SK-N-SH (cell line): ENCODE measurements at regions not wholly inside any gene's neighbourhood (a gene's known extent, or its start where the extent isn't known, plus 50 kb on each side); places are given as distances from the start of the nearest gene placed in this dataset.

Source experiments
- CTCF ChIA-PET: fragments of 300-600, 350-600 bp; formaldehyde crosslinking; extraction: SDS; loops from one replicate; lab custom pipeline; 2021; lab: Yijun Ruan, JAX
- POLR2A ChIA-PET: fragments of 350-600 bp; sonication (Branson Sonifier 250); formaldehyde crosslinking; extraction: SDS; loops from one replicate; lab custom pipeline; 2020; ENCODE audit warnings: antibody characterized with exemption, inconsistent platforms; lab: Yijun Ruan, JAX
- DNase-seq: peaks from one replicate; pipeline ENCODE4 v3.0.0; 2012
- H2AFZ ChIP-seq: fragments of 200-600 bp; sonication (generic); 2 replicates; pipeline ENCODE4 v1.8.1; 2016; ENCODE audit warnings: antibody characterized with exemption, mild to moderate bottlenecking, low read depth
- H3F3A ChIP-seq: fragments of 200-600 bp; sonication (generic); replicated peaks from 2 replicates; pipeline ENCODE3; 2016; ENCODE audit warnings: antibody characterized with exemption, mild to moderate bottlenecking; ENCODE audit not compliant: insufficient read depth
- H3K27ac ChIP-seq, 2 experiments: fragments of 200-500 bp in 1 of 2; fragments of 200-600 bp in 1 of 2; sonication (Bioruptor generic) in 1 of 2; sonication (generic), shearing (Covaris generic) in 1 of 2; 2 replicates each; pipeline versions ENCODE4 v1.5.1 to v1.6.1; 2014 to 2016; ENCODE audit warnings: low read depth in 2 of 2, inconsistent platforms in 1 of 2, low read length in 1 of 2, mild to moderate bottlenecking in 1 of 2, mixed read lengths in 1 of 2
- H3K27me3 ChIP-seq: fragments of 200-600 bp; sonication (generic), shearing (Covaris generic); 2 replicates; pipeline ENCODE4 v1.6.1; 2016; ENCODE audit warnings: mixed run types; ENCODE audit not compliant: insufficient read depth
- H3K36me3 ChIP-seq, 2 experiments: fragments of 200-500 bp in 1 of 2; fragments of 200-600 bp in 1 of 2; sonication (Bioruptor generic) in 1 of 2; sonication (generic) in 1 of 2; replicated peaks in 1 of 2; 2 replicates each; pipeline versions ENCODE3 to v1.5.1; 2014 to 2016; ENCODE audit warnings: low read length in 1 of 2, mild to moderate bottlenecking in 1 of 2; ENCODE audit not compliant: insufficient read depth in 2 of 2, control insufficient read depth in 1 of 2
- H3K4me1 ChIP-seq, 2 experiments: fragments of 200-500 bp in 1 of 2; fragments of 200-600 bp in 1 of 2; sonication (Bioruptor generic) in 1 of 2; sonication (generic), shearing (Covaris generic) in 1 of 2; 2 replicates each; pipeline versions ENCODE4 v1.5.1 to v1.6.1; 2014 to 2016; ENCODE audit warnings: low read depth in 1 of 2, low read length in 1 of 2, mixed run types in 1 of 2; ENCODE audit not compliant: insufficient read depth in 2 of 2, control insufficient read depth in 1 of 2
- H3K4me2 ChIP-seq: fragments of 200-600 bp; sonication (generic), shearing (Covaris generic); 2 replicates; pipeline ENCODE4 v1.6.1; 2017; ENCODE audit warnings: mixed run types
- H3K4me3 ChIP-seq, 2 experiments: fragments of 200-500 bp in 1 of 2; fragments of 200-600 bp in 1 of 2; sonication (Bioruptor generic) in 1 of 2; sonication (generic), shearing (Covaris generic) in 1 of 2; 2 replicates each; pipeline versions ENCODE4 v1.5.1 to v1.8.1; 2014 to 2016; ENCODE audit warnings: low read depth in 2 of 2, inconsistent platforms in 1 of 2, low read length in 1 of 2, mild to moderate bottlenecking in 1 of 2, mixed read lengths in 1 of 2, moderate library complexity in 1 of 2
- H3K79me2 ChIP-seq: fragments of 200-600 bp; sonication (generic); 2 replicates; pipeline ENCODE4 v1.8.1; 2017; ENCODE audit warnings: mild to moderate bottlenecking; ENCODE audit not compliant: insufficient read depth
- H3K9ac ChIP-seq: fragments of 200-600 bp; sonication (generic); 2 replicates; pipeline ENCODE4 v1.6.1; 2017; ENCODE audit warnings: mixed run types
- H3K9me2 ChIP-seq: fragments of 200-600 bp; sonication (generic); 2 replicates; pipeline ENCODE4 v1.6.1; 2017; ENCODE audit warnings: mixed run types
- H3K9me3 ChIP-seq: fragments of 200-600 bp; sonication (generic); 2 replicates; pipeline ENCODE4 v1.6.1; 2017; ENCODE audit warnings: mixed run types, mild to moderate bottlenecking, moderate library complexity
- H4K20me1 ChIP-seq: fragments of 200-600 bp; sonication (generic); 2 replicates; pipeline ENCODE4 v1.6.1; 2017; ENCODE audit warnings: mild to moderate bottlenecking, mixed run types; ENCODE audit not compliant: insufficient read depth
- ELF1 ChIP-seq: IDR thresholded peaks from 2 replicates; pipeline ENCODE4 v1.4.0; 2012
- EZH2phosphoT487 ChIP-seq: fragments of 200-600 bp; sonication (generic); IDR thresholded peaks from 2 replicates; pipeline ENCODE4 v1.6.1; 2017; ENCODE audit warnings: low read depth, mixed run types, mild to moderate bottlenecking, antibody characterized with exemption, moderate library complexity, borderline replicate concordance
- FOSL2 ChIP-seq: IDR thresholded peaks from 2 replicates; pipeline ENCODE4 v1.4.0; 2012; ENCODE audit warnings: low read depth, mild to moderate bottlenecking, moderate library complexity, borderline replicate concordance
- FOXJ3 ChIP-seq: sonication (generic); formaldehyde crosslinking; IDR thresholded peaks from 2 replicates; pipeline ENCODE4 v1.5.1; 2020; ENCODE audit warnings: mild to moderate bottlenecking, missing genetic modification reagents
- GABPA ChIP-seq: IDR thresholded peaks from 2 replicates; pipeline ENCODE4 v1.4.0; 2012; ENCODE audit warnings: low read depth, mild to moderate bottlenecking
- MEF2A ChIP-seq: IDR thresholded peaks from 2 replicates; pipeline ENCODE4 v1.4.0; 2012; ENCODE audit warnings: low read depth, borderline replicate concordance
- MXI1 ChIP-seq: IDR thresholded peaks from 2 replicates; pipeline ENCODE4 v1.6.1; 2012; ENCODE audit warnings: mild to moderate bottlenecking, low read depth, low read length, improper control_type of control experiment
- POLR2AphosphoS5 ChIP-seq: IDR thresholded peaks from 2 replicates; pipeline ENCODE4 v1.6.1; 2012; ENCODE audit warnings: low read depth, low read length
- RAD21 ChIP-seq: IDR thresholded peaks from 2 replicates; pipeline ENCODE4 v1.6.1; 2012; ENCODE audit warnings: mild to moderate bottlenecking, low read length
- RCOR1 ChIP-seq: fragments of 150-350 bp; IDR thresholded peaks from 2 replicates; pipeline ENCODE4 v1.6.1; 2017; ENCODE audit warnings: antibody characterized with exemption, low read length
- RFX5 ChIP-seq: IDR thresholded peaks from 2 replicates; pipeline ENCODE4 v1.6.1; 2012; ENCODE audit warnings: mild to moderate bottlenecking, improper control_type of control experiment, low read length
- SMC3 ChIP-seq: IDR thresholded peaks from 2 replicates; pipeline ENCODE4 v1.6.1; 2012; ENCODE audit warnings: low read depth, low read length, improper control_type of control experiment
- TCF12 ChIP-seq: IDR thresholded peaks from 2 replicates; pipeline ENCODE4 v1.4.0; 2012
- YY1 ChIP-seq: IDR thresholded peaks from 2 replicates; pipeline ENCODE4 v1.4.0; 2012; ENCODE audit warnings: low read depth, mild to moderate bottlenecking
- WGBS: methylation state at CpG from one replicate; pipeline ENCODE4 v1.1.6; 2017; ENCODE audit warnings: low lambda C conversion rate; 5-methylcytosine and 5-hydroxymethylcytosine counted together
- TF ChIP-seq, protein P1 (sequence below): IDR thresholded peaks from 2 replicates; pipeline ENCODE4 v1.4.0; 2012; ENCODE audit warnings: low read depth, borderline replicate concordance
- TF ChIP-seq, protein P2 (sequence below): IDR thresholded peaks from 2 replicates; pipeline ENCODE4 v1.6.1; 2012; ENCODE audit warnings: mild to moderate bottlenecking, low read depth, low read length, moderate library complexity

DNA sequence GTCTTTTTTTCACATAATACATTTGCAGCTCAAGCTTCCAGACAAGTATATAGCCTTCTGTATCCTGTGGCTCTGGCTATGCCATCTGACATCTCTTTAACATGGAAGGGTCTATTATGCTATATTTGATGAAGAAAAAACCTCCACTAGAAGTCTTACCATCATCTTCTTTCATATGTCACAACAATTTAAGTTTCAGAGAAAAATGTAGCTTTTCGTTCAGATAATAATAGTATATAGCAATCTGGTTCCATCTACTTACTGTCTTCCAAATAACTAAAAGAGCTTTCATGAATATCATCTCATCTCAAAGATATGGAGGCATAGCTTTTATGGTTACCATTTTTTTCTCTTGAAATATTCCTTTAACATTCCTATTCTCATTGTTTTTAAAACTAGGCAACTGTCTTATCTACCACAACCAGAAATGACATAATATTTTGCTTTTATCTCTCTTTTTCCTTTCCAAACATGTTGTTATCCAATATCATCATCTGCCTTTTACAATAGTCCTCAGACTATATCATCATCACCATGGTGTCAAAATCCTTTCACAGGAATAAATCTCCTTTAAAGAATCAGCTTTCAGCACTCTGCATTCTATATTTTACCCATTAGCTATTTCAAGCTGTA is 1005.1 kb downstream of the PDHA2 start (continued):
- no peak for TF ChIP-seq RAD21

DNA sequence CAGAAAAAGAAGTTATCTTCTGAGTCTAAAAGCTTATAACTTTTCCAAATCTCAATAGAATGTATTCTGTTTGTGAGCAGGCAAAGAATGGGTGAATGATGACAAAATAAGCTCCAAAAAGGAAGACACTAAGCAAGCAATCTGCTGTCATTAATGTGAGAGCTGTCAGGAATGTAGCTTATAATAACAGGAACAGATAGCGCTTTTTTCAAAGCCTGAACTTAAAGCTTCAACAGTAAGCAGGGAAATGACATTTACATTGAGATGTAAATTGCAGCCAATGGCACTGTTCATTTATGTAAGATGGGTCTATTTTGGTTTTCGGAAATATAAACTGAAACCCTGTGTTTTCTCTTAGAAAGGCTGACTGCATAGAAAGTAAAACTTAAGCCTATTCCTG is 1005.9 kb downstream of the PDHA2 start:
- no peaks in the 10 kb centered on the region for H3K36me3 ChIP-seq
- CTCF ChIA-PET, result no interaction called here

DNA sequence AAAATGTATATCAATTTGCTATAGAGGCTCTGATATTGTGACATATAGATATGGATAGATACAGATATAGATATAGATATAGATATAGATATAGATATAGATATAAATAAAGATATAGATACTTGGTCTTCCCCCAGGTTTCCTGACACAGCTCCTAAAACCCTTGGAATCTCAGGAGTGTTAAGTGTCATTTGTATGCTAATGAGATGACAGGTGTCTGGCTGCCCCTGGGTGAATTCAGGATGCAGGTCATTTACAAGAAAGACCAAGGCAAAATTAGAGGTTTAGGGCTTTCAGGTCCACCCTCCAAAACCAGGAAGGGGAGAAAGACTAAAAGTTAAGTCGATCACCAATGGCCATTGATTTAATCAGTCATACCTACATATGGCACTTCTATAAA is 1034.8 kb downstream of the PDHA2 start:
- H3K4me1 ChIP-seq, result no peaks in the 10 kb centered on the region
- POLR2A ChIA-PET, result no interaction called here

More for the DNA sequence above, 1005.9 kb downstream of the PDHA2 start:
- Histone ChIP-seq H2AFZ (no peak overlapping the region), H3K9ac (no peak overlapping the region), H3K4me2 (no peak overlapping the region), H3K79me2 (no peaks in the 10 kb centered on the region), H3K4me3 (no peak overlapping the region), H3K27me3 (no peaks in the 10 kb centered on the region), H3K9me2 (no peaks in the 10 kb centered on the region), H3K27ac (no peak overlapping the region), H4K20me1 (no peaks in the 10 kb centered on the region), H3K4me1 (no peaks in the 10 kb centered on the region), H3K9me3 (no peaks in the 10 kb centered on the region), H3F3A (no peaks in the 10 kb centered on the region)
- POLR2A ChIA-PET, result no interaction called here
- DNase-seq, result no peak
- no peak for TF ChIP-seq FOXJ3
- TF ChIP-seq, protein P1, sequence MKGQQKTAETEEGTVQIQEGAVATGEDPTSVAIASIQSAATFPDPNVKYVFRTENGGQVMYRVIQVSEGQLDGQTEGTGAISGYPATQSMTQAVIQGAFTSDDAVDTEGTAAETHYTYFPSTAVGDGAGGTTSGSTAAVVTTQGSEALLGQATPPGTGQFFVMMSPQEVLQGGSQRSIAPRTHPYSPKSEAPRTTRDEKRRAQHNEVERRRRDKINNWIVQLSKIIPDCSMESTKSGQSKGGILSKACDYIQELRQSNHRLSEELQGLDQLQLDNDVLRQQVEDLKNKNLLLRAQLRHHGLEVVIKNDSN, result no peak
- no peak for TF ChIP-seq POLR2AphosphoS5
- no peak for TF ChIP-seq SMC3
- TF ChIP-seq RFX5, result no peak
- no peak for TF ChIP-seq FOSL2
- TF ChIP-seq RCOR1, result no peak
- TF ChIP-seq GABPA, result no peak
- no peak for TF ChIP-seq MEF2A
- no peak for TF ChIP-seq MXI1
- no peak for TF ChIP-seq RAD21
- no peak for TF ChIP-seq TCF12
- 63% methylated on average over 2 of the region's 2 CpGs for WGBS

More for the DNA sequence above, 1034.8 kb downstream of the PDHA2 start:
- Histone ChIP-seq H3K4me2 (no peak overlapping the region), H3F3A (no peaks in the 10 kb centered on the region), H3K27ac (no peak overlapping the region), H3K27me3 (no peaks in the 10 kb centered on the region), H2AFZ (no peak overlapping the region), H3K4me3 (no peak overlapping the region), H3K79me2 (no peaks in the 10 kb centered on the region), H4K20me1 (no peaks in the 10 kb centered on the region), H3K9me2 (no peaks in the 10 kb centered on the region), H3K9ac (no peak overlapping the region), H3K9me3 (0 out of 2 replicates have a peak, but pooled peaks cover 4% of the 10 kb centered on the region), H3K36me3 (no peaks in the 10 kb centered on the region)
- no peak for DNase-seq
- WGBS, result 0% methylated on average over 1 of the region's 1 CpG
- CTCF ChIA-PET, result interaction anchor here (0.6 kb wide), 1 partner anchor 478 kb away, joined by 3 read pairs; no protein-coding TSS in a partner anchor
- TF ChIP-seq FOSL2 (no peak), POLR2AphosphoS5 (no peak), EZH2phosphoT487 (no peak), TCF12 (no peak), SMC3 (no peak), GABPA (no peak), RFX5 (no peak), RCOR1 (no peak), ELF1 (no peak), MEF2A (no peak), YY1 (no peak), RAD21 (no peak)
- TF ChIP-seq, protein P2, sequence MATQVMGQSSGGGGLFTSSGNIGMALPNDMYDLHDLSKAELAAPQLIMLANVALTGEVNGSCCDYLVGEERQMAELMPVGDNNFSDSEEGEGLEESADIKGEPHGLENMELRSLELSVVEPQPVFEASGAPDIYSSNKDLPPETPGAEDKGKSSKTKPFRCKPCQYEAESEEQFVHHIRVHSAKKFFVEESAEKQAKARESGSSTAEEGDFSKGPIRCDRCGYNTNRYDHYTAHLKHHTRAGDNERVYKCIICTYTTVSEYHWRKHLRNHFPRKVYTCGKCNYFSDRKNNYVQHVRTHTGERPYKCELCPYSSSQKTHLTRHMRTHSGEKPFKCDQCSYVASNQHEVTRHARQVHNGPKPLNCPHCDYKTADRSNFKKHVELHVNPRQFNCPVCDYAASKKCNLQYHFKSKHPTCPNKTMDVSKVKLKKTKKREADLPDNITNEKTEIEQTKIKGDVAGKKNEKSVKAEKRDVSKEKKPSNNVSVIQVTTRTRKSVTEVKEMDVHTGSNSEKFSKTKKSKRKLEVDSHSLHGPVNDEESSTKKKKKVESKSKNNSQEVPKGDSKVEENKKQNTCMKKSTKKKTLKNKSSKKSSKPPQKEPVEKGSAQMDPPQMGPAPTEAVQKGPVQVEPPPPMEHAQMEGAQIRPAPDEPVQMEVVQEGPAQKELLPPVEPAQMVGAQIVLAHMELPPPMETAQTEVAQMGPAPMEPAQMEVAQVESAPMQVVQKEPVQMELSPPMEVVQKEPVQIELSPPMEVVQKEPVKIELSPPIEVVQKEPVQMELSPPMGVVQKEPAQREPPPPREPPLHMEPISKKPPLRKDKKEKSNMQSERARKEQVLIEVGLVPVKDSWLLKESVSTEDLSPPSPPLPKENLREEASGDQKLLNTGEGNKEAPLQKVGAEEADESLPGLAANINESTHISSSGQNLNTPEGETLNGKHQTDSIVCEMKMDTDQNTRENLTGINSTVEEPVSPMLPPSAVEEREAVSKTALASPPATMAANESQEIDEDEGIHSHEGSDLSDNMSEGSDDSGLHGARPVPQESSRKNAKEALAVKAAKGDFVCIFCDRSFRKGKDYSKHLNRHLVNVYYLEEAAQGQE, result no peak
